H1 (cell line): ENCODE measurements at regions not wholly inside any gene's neighbourhood (a gene's known extent, or its start where the extent isn't known, plus 50 kb on each side); places are given as distances from the start of the nearest gene placed in this dataset.

ENCODE experiments used
- CTCF ChIA-PET: fragments of 300-600 bp; sonication (Branson Sonifier 250); formaldehyde crosslinking; loops from one replicate; lab custom pipeline; 2021; ENCODE audit not compliant: partially characterized antibody; lab: Charles Lee
- POLR2A ChIA-PET: fragments of 300-600 bp; sonication (Branson Sonifier 250); formaldehyde crosslinking; loops from one replicate; lab custom pipeline; 2021; ENCODE audit warnings: inconsistent platforms; ENCODE audit not compliant: partially characterized antibody; lab: Charles Lee
- DNase-seq, 2 experiments: peaks; one replicate each; pipeline versions ENCODE4 v3.0.0 to v3.0.0-alpha.2; 2010 to 2022; ENCODE audit warnings: low spot score in 2 of 2, low read depth in 1 of 2, mixed read lengths in 1 of 2
- FAIRE-seq: peaks from 2 replicates; lab custom pipeline; 2011; peaks lifted over from hg19 to GRCh38; lab: Jason Lieb, UNC
- H2AFZ ChIP-seq: 2 replicates; pipeline ENCODE4 v1.8.1; 2012; ENCODE audit warnings: low read length, inconsistent platforms
- H2AK5ac ChIP-seq: 2 replicates; pipeline ENCODE4 v1.6.1; 2013; ENCODE audit warnings: low read depth, low read length
- H2BK120ac ChIP-seq: replicated peaks from 2 replicates; pipeline ENCODE3; 2013; ENCODE audit warnings: low read depth, low read length, inconsistent platforms
- H2BK12ac ChIP-seq: 2 replicates; pipeline ENCODE4 v1.6.1; 2013; ENCODE audit warnings: low read depth, low read length
- H2BK15ac ChIP-seq: 2 replicates; pipeline ENCODE4 v1.6.1; 2013; ENCODE audit warnings: low read length
- H2BK20ac ChIP-seq: 2 replicates; pipeline ENCODE4 v1.6.1; 2013; ENCODE audit warnings: low read length
- H2BK5ac ChIP-seq: 2 replicates; pipeline ENCODE4 v1.6.1; 2013; ENCODE audit warnings: low read depth, low read length
- H3K14ac ChIP-seq: 2 replicates; pipeline ENCODE4 v1.6.1; 2013; ENCODE audit warnings: inconsistent platforms; ENCODE audit not compliant: insufficient read length
- H3K18ac ChIP-seq: 2 replicates; pipeline ENCODE4 v1.6.1; 2013; ENCODE audit warnings: low read length; ENCODE audit errors: extremely low read depth
- H3K23ac ChIP-seq: 2 replicates; pipeline ENCODE4 v1.6.1; 2013; ENCODE audit warnings: inconsistent platforms; ENCODE audit not compliant: insufficient read length
- H3K23me2 ChIP-seq: 2 replicates; pipeline ENCODE4 v1.6.1; 2013; ENCODE audit warnings: low read depth, low read length
- H3K27ac ChIP-seq: 2 replicates; pipeline ENCODE4 v1.6.1; 2011; ENCODE audit warnings: low read depth, low read length, inconsistent platforms
- H3K27me3 ChIP-seq, 4 experiments: replicated peaks in 1 of 4; 1 replicate in 1 of 4; 2 replicates in 3 of 4; pipeline versions ENCODE4 v1.6.1 to v1.8.1; 2011 to 2013; ENCODE audit warnings: low read length in 3 of 4, mild to moderate bottlenecking in 3 of 4, inconsistent platforms in 2 of 4, mixed read lengths in 2 of 4, moderate library complexity in 1 of 4; ENCODE audit not compliant: control insufficient read depth in 3 of 4, insufficient read depth in 3 of 4; ENCODE audit errors: extremely low read depth in 1 of 4
- H3K36me3 ChIP-seq, 4 experiments: 2 replicates each; pipeline versions ENCODE4 v1.6.1 to v1.8.1; 2011 to 2013; ENCODE audit warnings: mild to moderate bottlenecking in 4 of 4, low read length in 3 of 4, moderate library complexity in 2 of 4, control low read depth in 1 of 4, inconsistent platforms in 1 of 4; ENCODE audit not compliant: insufficient read depth in 4 of 4, control insufficient read depth in 2 of 4
- H3K4ac ChIP-seq: replicated peaks from 2 replicates; pipeline ENCODE3; 2013; ENCODE audit warnings: low read length, low read depth, mixed read lengths, inconsistent platforms; ENCODE audit not compliant: insufficient read length
- H3K4me1 ChIP-seq, 4 experiments: replicated peaks in 1 of 4; 1 replicate in 1 of 4; 2 replicates in 3 of 4; pipeline versions ENCODE4 v1.6.1 to v1.8.1; 2011 to 2013; ENCODE audit warnings: low read length in 3 of 4, inconsistent platforms in 2 of 4, mixed read lengths in 1 of 4; ENCODE audit not compliant: insufficient read depth in 4 of 4, control insufficient read depth in 3 of 4
- H3K4me2 ChIP-seq, 2 experiments: 2 replicates each; pipeline versions ENCODE4 v1.6.1 to v1.8.1; 2011 to 2013; ENCODE audit warnings: low read depth in 2 of 2, low read length in 2 of 2, control low read depth in 1 of 2, inconsistent platforms in 1 of 2, mild to moderate bottlenecking in 1 of 2; ENCODE audit not compliant: insufficient read depth in 1 of 2
- H3K4me3 ChIP-seq, 4 experiments: fragments of 200-600, 300-600 bp in 1 of 4; sonication (generic), shearing (Covaris generic), sonication (Bioruptor Twin) in 1 of 4; 2 replicates each; pipeline versions ENCODE4 v1.5.1 to v1.8.1; 2011 to 2016; ENCODE audit warnings: low read length in 4 of 4, low read depth in 3 of 4, control low read depth in 2 of 4, inconsistent platforms in 2 of 4, mild to moderate bottlenecking in 2 of 4, mixed read lengths in 1 of 4, moderate library complexity in 1 of 4; ENCODE audit not compliant: insufficient read depth in 2 of 4; ENCODE audit errors: extremely low read depth in 1 of 4
- H3K56ac ChIP-seq: replicated peaks from 2 replicates; pipeline ENCODE3; 2013; ENCODE audit warnings: low read depth, mild to moderate bottlenecking, mixed read lengths, low read length, inconsistent platforms; ENCODE audit not compliant: insufficient read length
- H3K79me1 ChIP-seq: 2 replicates; pipeline ENCODE4 v1.6.1; 2013; ENCODE audit warnings: low read depth, low read length, control low read depth
- H3K79me2 ChIP-seq, 2 experiments: 2 replicates each; pipeline versions ENCODE4 v1.6.1 to v1.8.1; 2012 to 2013; ENCODE audit warnings: low read length in 2 of 2, mild to moderate bottlenecking in 2 of 2, inconsistent platforms in 1 of 2; ENCODE audit not compliant: insufficient read depth in 2 of 2, control insufficient read depth in 1 of 2
- H3K9ac ChIP-seq, 4 experiments: replicated peaks in 1 of 4; 1 replicate in 1 of 4; 2 replicates in 3 of 4; pipeline versions ENCODE4 v1.6.1 to v1.8.1; 2011 to 2013; ENCODE audit warnings: low read depth in 3 of 4, low read length in 3 of 4, control low read depth in 2 of 4, mild to moderate bottlenecking in 2 of 4, moderate library complexity in 2 of 4, inconsistent platforms in 1 of 4; ENCODE audit errors: extremely low read depth in 1 of 4
- H3K9me3 ChIP-seq, 2 experiments: 2 replicates each; pipeline versions ENCODE4 v1.6.1 to v1.8.1; 2012 to 2013; ENCODE audit warnings: mild to moderate bottlenecking in 2 of 2, moderate library complexity in 2 of 2, control low read depth in 1 of 2, inconsistent platforms in 1 of 2, low read depth in 1 of 2, low read length in 1 of 2, mixed read lengths in 1 of 2; ENCODE audit not compliant: insufficient read depth in 2 of 2
- H4K20me1 ChIP-seq, 2 experiments: replicated peaks in 1 of 2; 2 replicates each; pipeline versions ENCODE3 to v1.8.1; 2011 to 2013; ENCODE audit warnings: inconsistent platforms in 2 of 2, low read length in 2 of 2, mild to moderate bottlenecking in 1 of 2; ENCODE audit not compliant: insufficient read depth in 2 of 2, control insufficient read depth in 1 of 2
- H4K5ac ChIP-seq: 2 replicates; pipeline ENCODE4 v1.6.1; 2013; ENCODE audit warnings: low read length, low read depth, mixed read lengths, inconsistent platforms; ENCODE audit not compliant: insufficient read length
- H4K8ac ChIP-seq: 2 replicates; pipeline ENCODE4 v1.8.0; 2013; ENCODE audit warnings: mild to moderate bottlenecking, moderate library complexity, low read length, inconsistent platforms; ENCODE audit not compliant: insufficient read depth; ENCODE audit errors: extremely low read depth
- H4K91ac ChIP-seq: replicated peaks from 2 replicates; pipeline ENCODE3; 2013; ENCODE audit warnings: low read length, mixed read lengths, inconsistent platforms; ENCODE audit not compliant: insufficient read length
- CBX5 ChIP-seq: fragments of 300-800, 300-1000 bp; sonication (generic); IDR thresholded peaks from 2 replicates; pipeline ENCODE4 v1.7.1; 2016; ENCODE audit warnings: antibody characterized with exemption, low read length, low read depth
- CHD2 ChIP-seq: IDR thresholded peaks from 2 replicates; pipeline ENCODE4 v1.6.1; 2012; ENCODE audit warnings: low read length, improper control_type of control experiment
- CTBP2 ChIP-seq: IDR thresholded peaks from 2 replicates; pipeline ENCODE4 v1.7.0; 2011; ENCODE audit warnings: borderline replicate concordance, mild to moderate bottlenecking, moderate library complexity, mixed read lengths, low read length; ENCODE audit not compliant: insufficient read depth, insufficient read length
- KDM4A ChIP-seq: IDR thresholded peaks from one replicate; pipeline ENCODE4 v1.7.1; 2012; ENCODE audit warnings: low read depth, mild to moderate bottlenecking, moderate library complexity, low read length, inconsistent platforms; ENCODE audit not compliant: severe bottlenecking
- PHF8 ChIP-seq: fragments of 200-600 bp; sonication (generic); conservative IDR thresholded peaks from 2 replicates; pipeline ENCODE4 v1.7.1; 2012; ENCODE audit warnings: low read depth, mild to moderate bottlenecking, inconsistent platforms, low read length, moderate library complexity
- POU5F1 ChIP-seq: IDR thresholded peaks from 2 replicates; pipeline ENCODE4 v1.6.1; 2011; ENCODE audit warnings: low read depth, mild to moderate bottlenecking, low read length, moderate library complexity
- SAP30 ChIP-seq: fragments of 300-600 bp; sonication (generic); IDR thresholded peaks from 2 replicates; pipeline ENCODE4 v1.7.1; 2012; ENCODE audit warnings: low read length, moderate library complexity, mild to moderate bottlenecking, inconsistent platforms; ENCODE audit not compliant: insufficient read depth, insufficient replicate concordance
- SIX5 ChIP-seq: IDR thresholded peaks from 2 replicates; pipeline ENCODE4 v1.6.1; 2011; ENCODE audit warnings: mild to moderate bottlenecking, low read depth, low read length
- TCF12 ChIP-seq: IDR thresholded peaks from 2 replicates; pipeline ENCODE4 v1.6.1; 2011; ENCODE audit warnings: low read depth, mild to moderate bottlenecking, low read length
- YY1 ChIP-seq: IDR thresholded peaks from 2 replicates; pipeline ENCODE4 v1.6.1; 2011; ENCODE audit warnings: low read depth, mild to moderate bottlenecking, low read length
- TF ChIP-seq, protein P1 (sequence below): IDR thresholded peaks from 2 replicates; pipeline ENCODE4 v1.6.1; 2011; ENCODE audit warnings: low read depth, mild to moderate bottlenecking, low read length; ENCODE audit not compliant: insufficient read depth

DNA sequence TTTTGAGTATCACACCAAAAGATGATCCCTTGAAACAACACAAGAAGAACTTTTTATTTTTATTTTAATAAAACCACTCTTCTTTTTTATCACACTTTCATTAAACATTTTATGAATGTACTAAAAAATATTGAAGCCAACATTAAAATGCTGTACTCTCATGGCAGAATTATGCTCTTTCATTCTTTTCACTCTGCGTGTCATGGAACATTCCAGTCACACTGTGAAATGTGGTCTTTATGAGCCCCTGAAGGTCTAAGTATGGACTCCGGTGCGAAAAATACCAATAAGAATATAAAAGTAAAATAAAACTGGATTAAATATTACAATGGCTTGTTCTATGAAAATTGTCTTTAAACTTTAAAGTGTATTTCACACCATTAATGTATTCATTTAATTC lies 148.4 kb downstream of the TMEM26 start (continued):
- TF ChIP-seq, protein P1, sequence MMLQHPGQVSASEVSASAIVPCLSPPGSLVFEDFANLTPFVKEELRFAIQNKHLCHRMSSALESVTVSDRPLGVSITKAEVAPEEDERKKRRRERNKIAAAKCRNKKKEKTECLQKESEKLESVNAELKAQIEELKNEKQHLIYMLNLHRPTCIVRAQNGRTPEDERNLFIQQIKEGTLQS, result no peak

DNA sequence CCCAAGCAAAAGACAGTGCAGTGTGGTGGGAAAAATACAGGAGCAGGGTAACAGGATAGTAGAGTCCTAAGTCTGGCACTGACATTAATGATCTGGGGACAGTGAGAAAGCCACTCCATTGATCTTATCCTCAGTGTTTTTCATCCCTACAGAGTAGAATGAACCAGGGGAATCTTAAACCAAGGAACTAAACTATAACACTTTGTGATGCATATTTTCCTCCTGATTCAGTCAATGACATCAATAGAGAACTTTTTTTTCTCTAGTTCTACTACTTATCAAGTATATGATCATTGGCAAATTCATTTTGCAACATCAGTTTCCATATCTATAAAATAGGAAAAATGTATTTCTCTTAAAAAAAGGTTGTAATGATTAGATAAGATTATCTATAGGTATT lies 151.1 kb downstream of the TMEM26 start:
- Histone ChIP-seq H4K5ac (no peak overlapping the region), H3K9ac (no peak overlapping the region)
- DNase-seq, result no peak

More for the DNA sequence above, 151.1 kb downstream of the TMEM26 start:
- Histone ChIP-seq H3K79me2 (no peaks in the 10 kb centered on the region), H4K8ac (no peak overlapping the region)
- TF ChIP-seq SAP30, result no peak
- no peak for TF ChIP-seq SIX5
- no peak for TF ChIP-seq CHD2
- TF ChIP-seq POU5F1, result no peak
- TF ChIP-seq, protein P1, result no peak
- TF ChIP-seq CTBP2, result no peak
- no peak for TF ChIP-seq CBX5
- TF ChIP-seq YY1, result no peak
- no peak for TF ChIP-seq TCF12
- TF ChIP-seq PHF8, result no peak
- no peak for TF ChIP-seq KDM4A
- TF ChIP-seq, all 59 proteins: peak for 0
- no peak overlapping the region for H3K27ac ChIP-seq
- H2BK15ac ChIP-seq, result no peak overlapping the region
- no peak overlapping the region for H2AFZ ChIP-seq
- H3K4ac ChIP-seq, result no peak overlapping the region
- H3K18ac ChIP-seq, result no peak overlapping the region
- H4K91ac ChIP-seq, result no peak overlapping the region
- no peaks in the 10 kb centered on the region for H4K20me1 ChIP-seq
- H3K79me1 ChIP-seq, result no peaks in the 10 kb centered on the region
- no peak overlapping the region for H3K14ac ChIP-seq
- H3K36me3 ChIP-seq, result no peaks in the 10 kb centered on the region
- H3K4me2 ChIP-seq, result no peak overlapping the region
- no peak for FAIRE-seq
- no peak overlapping the region for H3K56ac ChIP-seq
- no peaks in the 10 kb centered on the region for H3K27me3 ChIP-seq
- no peak overlapping the region for H2BK120ac ChIP-seq
- peaks cover 0 to 4% of the 10 kb centered on the region in 2 experiments; a peak in 1 of 4 replicates for H3K9me3 ChIP-seq
- H2AK5ac ChIP-seq, result no peak overlapping the region
- no peak overlapping the region for H2BK20ac ChIP-seq
- ChIA-PET CTCF (interaction anchor here (1.5 kb wide), 1 partner anchor 16 kb away, joined by 3 read pairs; no protein-coding TSS in a partner anchor), POLR2A (no interaction called here)
- no peak overlapping the region for H2BK5ac ChIP-seq
- H3K23ac ChIP-seq, result no peak overlapping the region
- no peak overlapping the region for H2BK12ac ChIP-seq
- H3K23me2 ChIP-seq, result no peaks in the 10 kb centered on the region
- no peaks in the 10 kb centered on the region for H3K4me1 ChIP-seq
- H3K4me3 ChIP-seq, result no peak overlapping the region
